ENCODE measurements at regions not wholly inside any gene's neighbourhood (a gene's known extent, or its start where the extent isn't known, plus 50 kb on each side); places are given as distances from the start of the nearest gene placed in this dataset.

DNA sequence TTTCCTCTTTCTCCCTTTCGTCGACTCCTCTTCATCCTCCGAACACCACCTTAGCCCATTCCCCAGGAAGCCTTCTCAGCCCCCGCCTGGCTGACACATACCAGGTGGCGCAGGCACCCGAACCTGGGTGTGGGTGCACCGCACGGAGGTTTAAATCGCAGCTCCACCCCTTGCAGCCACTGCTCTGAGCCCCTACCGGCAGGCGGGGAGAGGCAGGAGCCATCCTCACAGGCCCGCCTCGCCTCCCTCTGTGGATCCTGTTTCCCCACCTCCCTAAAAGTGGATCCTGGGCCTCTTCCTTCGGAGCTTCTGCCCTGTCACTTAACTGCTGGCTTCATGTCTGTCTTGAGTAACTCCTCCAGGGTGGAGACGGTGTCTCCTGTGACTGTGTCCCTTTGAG lies 110.7 kb downstream of the OLFM1 start:
- H2AFZ ChIP-seq (ENCODE audit: low read depth, low read length) = no peak overlapping the region
- BruUV-seq (replicated peaks) = no TSS peak
- no peak overlapping the region for H3K9ac ChIP-seq (ENCODE audit: insufficient read depth in 1 of 2, low read depth in 2 of 2, low read length in 2 of 2)
- H3K4me2 ChIP-seq (ENCODE audit: insufficient read depth, low read length) = no peak overlapping the region
- H3K79me2 ChIP-seq (ENCODE audit: control insufficient read depth, insufficient read depth, low read length) = no peaks in the 10 kb centered on the region
- FAIRE-seq = no peak
- 0% methylated on average over 11 of the region's 15 CpGs for WGBS (ENCODE audit: insufficient coverage, low coverage, missing lambda C conversion rate)
- in situ Hi-C loops (cut with MboI) = no loop called here
- no peak for ATAC-seq
- H3K36me3 ChIP-seq (ENCODE audit: control insufficient read depth, insufficient read depth, low read length) = no peaks in the 10 kb centered on the region
- H3K27ac ChIP-seq (ENCODE audit: extremely low read depth, low read depth, low read length) = no peak overlapping the region
- ChIA-PET POLR2A (interaction anchor here (0.6 kb wide), 1 partner anchor 25 kb away, joined by 3 read pairs; no protein-coding TSS in a partner anchor), CTCF (ENCODE audit: low intra/inter-chr PET ratio) (no interaction called here)
- no peaks in the 10 kb centered on the region for H4K20me1 ChIP-seq (replicated peaks; ENCODE audit: control insufficient read depth, insufficient read depth, low read length)
- TF ChIP-seq, protein P1, sequence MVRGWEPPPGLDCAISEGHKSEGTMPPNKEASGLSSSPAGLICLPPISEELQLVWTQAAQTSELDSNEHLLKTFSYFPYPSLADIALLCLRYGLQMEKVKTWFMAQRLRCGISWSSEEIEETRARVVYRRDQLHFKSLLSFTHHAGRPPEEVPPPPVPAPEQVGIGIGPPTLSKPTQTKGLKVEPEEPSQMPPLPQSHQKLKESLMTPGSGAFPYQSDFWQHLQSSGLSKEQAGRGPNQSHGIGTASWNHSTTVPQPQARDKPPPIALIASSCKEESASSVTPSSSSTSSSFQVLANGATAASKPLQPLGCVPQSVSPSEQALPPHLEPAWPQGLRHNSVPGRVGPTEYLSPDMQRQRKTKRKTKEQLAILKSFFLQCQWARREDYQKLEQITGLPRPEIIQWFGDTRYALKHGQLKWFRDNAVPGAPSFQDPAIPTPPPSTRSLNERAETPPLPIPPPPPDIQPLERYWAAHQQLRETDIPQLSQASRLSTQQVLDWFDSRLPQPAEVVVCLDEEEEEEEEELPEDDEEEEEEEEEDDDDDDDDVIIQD (CRISPR knock-in tag; IDR thresholded peaks at IDR 0.05) = no peak
- TF ChIP-seq BRD4 (IDR thresholded peaks at IDR 0.05) = no peak
- no peak for TF ChIP-seq ZNF583 (CRISPR knock-in tag; IDR thresholded peaks at IDR 0.05)
- no peak for TF ChIP-seq NR4A1 (CRISPR knock-in tag; IDR thresholded peaks at IDR 0.05)
- TF ChIP-seq NR4A1 (tag; IDR thresholded peaks at IDR 0.05) = no peak
- no peak for TF ChIP-seq FOXM1 (IDR thresholded peaks at IDR 0.05; ENCODE audit: low read depth)
- no peak for TF ChIP-seq FOXM1 (CRISPR knock-in tag; IDR thresholded peaks at IDR 0.05; ENCODE audit: low read depth)
- TF ChIP-seq, protein P2, sequence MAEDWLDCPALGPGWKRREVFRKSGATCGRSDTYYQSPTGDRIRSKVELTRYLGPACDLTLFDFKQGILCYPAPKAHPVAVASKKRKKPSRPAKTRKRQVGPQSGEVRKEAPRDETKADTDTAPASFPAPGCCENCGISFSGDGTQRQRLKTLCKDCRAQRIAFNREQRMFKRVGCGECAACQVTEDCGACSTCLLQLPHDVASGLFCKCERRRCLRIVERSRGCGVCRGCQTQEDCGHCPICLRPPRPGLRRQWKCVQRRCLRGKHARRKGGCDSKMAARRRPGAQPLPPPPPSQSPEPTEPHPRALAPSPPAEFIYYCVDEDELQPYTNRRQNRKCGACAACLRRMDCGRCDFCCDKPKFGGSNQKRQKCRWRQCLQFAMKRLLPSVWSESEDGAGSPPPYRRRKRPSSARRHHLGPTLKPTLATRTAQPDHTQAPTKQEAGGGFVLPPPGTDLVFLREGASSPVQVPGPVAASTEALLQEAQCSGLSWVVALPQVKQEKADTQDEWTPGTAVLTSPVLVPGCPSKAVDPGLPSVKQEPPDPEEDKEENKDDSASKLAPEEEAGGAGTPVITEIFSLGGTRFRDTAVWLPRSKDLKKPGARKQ (CRISPR knock-in tag; IDR thresholded peaks at IDR 0.05) = no peak
- no peak for TF ChIP-seq GTF2E2 (tag; IDR thresholded peaks at IDR 0.05)
- no peak for TF ChIP-seq NUFIP1 (IDR thresholded peaks at IDR 0.05; ENCODE audit: partially characterized antibody)
- TF ChIP-seq EP300 (IDR thresholded peaks at IDR 0.05; ENCODE audit: low read length) = no peak
- no peak for TF ChIP-seq RBM17 (IDR thresholded peaks at IDR 0.05; ENCODE audit: borderline replicate concordance, low read depth, low read length)
- TF ChIP-seq, protein P3, sequence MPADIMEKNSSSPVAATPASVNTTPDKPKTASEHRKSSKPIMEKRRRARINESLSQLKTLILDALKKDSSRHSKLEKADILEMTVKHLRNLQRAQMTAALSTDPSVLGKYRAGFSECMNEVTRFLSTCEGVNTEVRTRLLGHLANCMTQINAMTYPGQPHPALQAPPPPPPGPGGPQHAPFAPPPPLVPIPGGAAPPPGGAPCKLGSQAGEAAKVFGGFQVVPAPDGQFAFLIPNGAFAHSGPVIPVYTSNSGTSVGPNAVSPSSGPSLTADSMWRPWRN (IDR thresholded peaks at IDR 0.05; ENCODE audit: low read depth) = no peak
- H3K4me1 ChIP-seq (replicated peaks in 1 of 2; ENCODE audit: control insufficient read depth in 2 of 2, insufficient read depth in 2 of 2, low read length in 2 of 2) = no peaks in the 10 kb centered on the region
- DNase-seq (ENCODE audit: extremely low read depth in 1 of 4, low spot score in 3 of 4) = no peak
- intact Hi-C loops (cut with micrococcal nuclease) = no loop called here
- H3K9me1 ChIP-seq (ENCODE audit: control insufficient read depth, insufficient read depth, low read length) = no peaks in the 10 kb centered on the region
- H3K27me3 ChIP-seq (ENCODE audit: control insufficient read depth in 2 of 2, insufficient read depth in 2 of 2, low read length in 2 of 2) = peaks cover 0 to 26% of the 10 kb centered on the region in 2 experiments; a peak in 2 of 5 replicates
- H3K4me3 ChIP-seq = no peak overlapping the region
- no peaks in the 10 kb centered on the region for H3K9me3 ChIP-seq (replicated peaks; ENCODE audit: control insufficient read depth, insufficient read depth, low read depth, low read length)

All from K562 (cell line).